NCI-H146 (cell line): ENCODE measurements at regions not wholly inside any gene's neighbourhood (a gene's known extent, or its start where the extent isn't known, plus 50 kb on each side); places are given as distances from the start of the nearest gene placed in this dataset.
"Not testable (repeated sequence)": the region's sequence is repeated elsewhere in the genome, so short reads cannot be mapped to it uniquely, and the experiment has no call there.

Experiments used
- DNase-seq: peaks from one replicate; lab custom pipeline; 2025; lab: John Stamatoyannopoulos, UW

DNA sequence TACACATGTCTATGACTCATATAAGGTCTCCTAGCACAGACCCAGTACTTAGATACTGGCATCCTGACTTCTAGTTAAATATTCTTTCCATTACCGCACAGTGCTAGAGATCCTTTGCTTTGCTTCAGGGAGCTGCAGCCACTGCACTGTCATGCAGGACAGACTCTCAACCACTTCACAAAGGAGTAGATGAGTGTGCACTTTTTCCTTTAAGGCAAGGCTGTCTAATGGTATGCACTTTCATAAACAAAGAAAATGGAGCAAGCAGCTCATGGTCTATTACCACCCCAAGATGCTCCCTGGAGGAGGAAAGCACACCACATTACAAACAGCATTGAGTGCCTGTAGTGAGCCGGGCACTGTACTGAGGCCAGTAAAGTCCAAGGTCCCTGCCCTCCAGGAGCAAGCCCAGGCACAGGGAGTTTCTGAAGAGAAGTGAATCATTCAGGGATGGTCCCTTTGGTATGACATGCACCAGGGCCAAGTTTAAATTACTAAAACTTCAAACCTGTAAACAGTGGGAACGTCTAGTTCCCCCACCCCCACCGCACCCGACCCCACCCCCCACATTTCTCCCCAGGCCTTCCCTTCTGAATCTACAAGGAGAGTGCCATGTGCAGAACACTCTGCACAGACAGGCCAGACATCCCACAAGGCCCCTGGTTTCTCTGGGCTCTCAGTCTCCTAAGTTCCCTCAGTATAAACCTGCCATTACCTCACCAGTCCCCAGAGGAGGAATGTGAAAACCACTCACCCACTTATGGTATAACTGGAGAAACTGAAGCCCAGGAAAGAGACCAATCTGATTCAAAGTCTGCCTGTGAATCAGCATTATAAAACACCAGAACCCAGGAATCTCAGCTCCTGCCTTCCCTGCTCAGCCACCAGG, 107.8 kb upstream of the BCL6 start:
- no peak for DNase-seq

DNA sequence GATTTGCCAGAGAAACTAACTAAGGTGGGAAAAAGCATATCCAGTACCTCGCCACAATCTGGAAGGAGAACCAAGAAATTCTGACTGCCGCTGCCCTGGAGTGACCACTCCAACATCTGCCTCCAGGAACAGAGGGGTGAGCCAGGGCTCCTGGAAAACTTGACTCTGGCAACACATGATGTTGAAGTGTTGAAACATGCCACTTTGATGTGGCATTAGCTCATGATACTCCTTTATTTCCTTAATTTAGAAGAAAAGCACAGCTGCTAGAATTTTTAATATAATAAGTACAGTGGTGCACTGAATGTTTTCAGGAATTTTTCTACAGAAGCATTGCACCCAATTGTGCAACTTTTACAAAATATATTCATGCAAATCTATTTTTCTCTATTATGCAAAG, 109.9 kb upstream of the BCL6 start:
- no peak for DNase-seq

DNA sequence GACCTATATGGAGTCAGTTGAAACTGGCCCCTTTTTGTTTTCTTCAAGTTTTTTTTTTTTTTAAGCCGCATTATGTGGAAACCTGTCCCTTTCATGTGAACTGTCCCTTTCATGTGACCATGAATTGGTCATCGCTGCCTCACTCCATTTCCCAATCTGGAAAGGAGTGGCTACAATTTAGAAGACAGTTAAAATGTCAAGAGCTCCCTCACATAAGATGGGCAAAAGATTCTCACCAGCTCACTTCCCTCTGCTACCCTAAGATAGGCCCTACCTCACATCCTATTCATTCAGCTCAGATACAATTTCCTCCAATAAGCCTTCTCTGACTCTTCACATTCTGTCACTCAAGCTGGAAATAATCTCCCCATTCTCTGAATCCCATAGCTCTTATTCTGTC, 111.3 kb upstream of the BCL6 start:
- DNase-seq, result no peak

DNA sequence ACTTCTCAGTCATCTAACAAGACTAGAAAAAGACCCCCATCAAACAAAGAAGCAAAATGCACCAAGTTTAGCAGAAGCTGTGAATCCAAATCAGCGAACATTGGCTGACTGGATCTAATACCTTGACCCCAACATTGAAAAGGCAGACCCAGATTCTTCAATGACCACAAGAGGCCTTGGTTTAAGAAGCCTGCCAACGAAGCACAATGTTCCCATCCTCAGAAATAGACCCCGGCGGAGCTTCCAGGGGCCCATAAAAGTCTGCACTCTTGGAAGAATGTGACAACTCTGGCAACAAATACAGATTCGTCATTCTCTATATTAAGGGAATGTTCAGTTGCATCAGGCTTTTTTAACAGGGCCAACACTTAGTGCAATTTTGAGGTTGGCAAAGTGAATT, 112.8 kb upstream of the BCL6 start:
- DNase-seq, result no peak

DNA sequence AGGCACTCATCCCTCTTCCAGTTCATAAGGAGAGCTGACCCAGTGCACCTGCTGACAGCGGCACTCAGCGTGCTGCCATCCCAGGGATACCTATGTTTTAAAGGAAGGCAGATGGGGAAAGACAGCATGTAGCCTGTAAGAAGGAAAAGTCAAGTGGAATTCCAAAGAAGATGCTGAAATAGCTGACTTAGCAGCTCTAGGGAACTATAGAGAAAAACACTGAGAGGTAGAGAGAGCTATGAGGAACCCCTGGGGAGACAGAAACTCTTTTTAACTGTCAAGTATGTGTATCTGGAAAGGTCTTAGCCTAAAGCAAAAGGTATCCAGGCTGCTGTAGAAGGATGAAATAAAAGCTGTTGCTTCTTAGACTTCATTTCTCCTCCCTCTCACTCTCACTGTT, 113.4 kb upstream of the BCL6 start:
- DNase-seq, result no peak

DNA sequence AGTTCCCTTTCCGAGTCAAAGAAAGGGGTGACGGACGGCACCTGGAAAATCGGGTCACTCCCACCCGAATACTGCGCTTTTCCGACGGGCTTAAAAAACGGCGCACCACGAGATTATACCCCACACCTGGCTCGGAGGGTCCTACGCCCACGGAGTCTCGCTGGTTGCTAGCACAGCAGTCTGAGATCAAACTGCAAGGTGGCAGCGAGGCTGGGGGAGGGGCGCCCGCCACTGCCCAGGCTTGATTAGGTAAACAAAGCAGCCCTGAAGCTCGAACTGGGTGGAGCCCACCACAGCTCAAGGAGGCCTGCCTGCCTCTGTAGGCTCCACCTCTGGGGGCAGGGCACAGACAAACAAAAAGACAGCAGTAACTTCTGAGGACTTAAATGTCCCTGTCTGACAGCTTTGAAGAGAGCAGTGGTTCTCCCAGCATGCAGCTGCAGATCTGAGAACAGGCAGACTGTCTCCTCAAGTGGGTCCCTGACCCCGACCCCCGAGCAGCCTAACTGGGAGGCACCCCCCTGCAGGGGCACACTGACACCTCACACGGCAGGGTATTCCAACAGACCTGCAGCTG, 117.5 kb upstream of the BCL6 start:
- not testable (repeated sequence) for DNase-seq

DNA sequence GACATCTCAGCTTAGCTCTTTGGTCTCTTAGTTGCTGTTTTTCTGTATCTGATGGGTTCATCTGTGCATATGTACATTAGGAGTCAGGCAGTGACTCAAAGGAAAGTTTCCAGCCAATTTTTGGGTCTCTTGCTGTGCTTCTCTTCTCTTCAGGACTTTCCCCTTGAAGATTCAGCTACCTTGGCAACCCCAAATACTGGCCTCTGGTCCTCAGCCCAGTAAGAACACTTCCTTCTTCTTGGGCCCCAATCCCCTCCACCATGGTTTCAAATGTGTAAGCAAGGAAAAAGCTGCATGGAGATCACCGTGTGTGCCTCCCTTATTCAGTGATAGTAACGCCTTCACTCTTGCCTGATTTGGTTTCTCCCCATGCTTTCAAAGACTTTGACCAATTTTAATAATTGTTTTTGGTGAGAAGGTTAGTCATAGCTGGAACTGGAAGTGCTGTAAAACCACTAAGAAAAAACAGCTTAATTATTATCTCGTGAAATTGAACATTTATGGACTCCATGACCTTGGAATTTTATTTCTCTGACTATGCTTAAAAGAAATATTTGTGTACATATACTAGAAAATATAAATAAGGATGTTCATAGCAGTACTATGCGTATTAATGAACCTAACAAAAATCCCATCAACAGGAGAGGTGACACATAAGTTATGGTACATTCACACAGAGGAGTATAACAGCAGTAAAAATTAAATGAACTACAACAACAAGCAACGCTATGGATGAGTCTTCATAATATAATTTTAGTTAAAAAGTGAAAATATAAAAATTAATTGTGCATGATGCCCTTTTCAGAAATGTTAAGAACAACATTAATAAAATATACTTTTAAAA, 125.3 kb upstream of the BCL6 start:
- DNase-seq, result no peak

DNA sequence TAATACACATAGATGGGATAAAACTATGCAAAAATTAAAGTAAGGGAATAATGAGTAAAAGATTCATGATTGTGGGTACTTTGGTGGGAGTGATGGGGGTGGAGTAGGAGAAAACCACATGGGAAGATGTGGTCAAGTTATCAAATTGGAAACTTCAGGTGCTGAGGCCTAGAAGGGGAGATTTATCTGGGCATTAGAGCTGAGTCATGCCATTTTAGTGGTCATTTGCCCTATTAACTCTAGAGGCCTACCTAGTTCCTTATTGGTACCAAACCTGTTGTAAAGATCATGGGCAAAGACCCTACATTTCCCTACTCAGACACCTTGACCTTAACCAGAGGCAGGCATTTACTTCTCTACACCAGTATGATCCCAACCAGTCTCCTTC, 125.9 kb upstream of the BCL6 start:
- DNase-seq, result no peak

DNA sequence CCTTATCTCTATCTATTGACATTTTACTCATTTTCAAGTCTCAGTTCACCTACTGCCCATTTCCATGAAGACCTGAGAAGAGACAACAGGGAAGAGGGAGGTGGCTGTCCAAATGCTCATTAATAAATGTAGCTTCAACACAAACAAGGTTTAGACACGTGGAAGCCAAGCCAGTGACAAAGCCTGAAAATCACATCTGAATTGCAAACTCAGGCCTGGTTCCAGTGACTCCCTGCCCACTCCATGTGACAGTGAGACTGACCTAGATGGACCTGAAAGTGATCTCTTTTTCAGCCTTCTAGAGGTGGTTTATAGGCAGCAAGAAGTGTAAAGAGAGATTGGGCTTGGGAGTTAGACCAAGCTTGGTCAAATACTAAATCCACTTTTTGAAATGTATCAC, 126.6 kb upstream of the BCL6 start:
- no peak for DNase-seq

DNA sequence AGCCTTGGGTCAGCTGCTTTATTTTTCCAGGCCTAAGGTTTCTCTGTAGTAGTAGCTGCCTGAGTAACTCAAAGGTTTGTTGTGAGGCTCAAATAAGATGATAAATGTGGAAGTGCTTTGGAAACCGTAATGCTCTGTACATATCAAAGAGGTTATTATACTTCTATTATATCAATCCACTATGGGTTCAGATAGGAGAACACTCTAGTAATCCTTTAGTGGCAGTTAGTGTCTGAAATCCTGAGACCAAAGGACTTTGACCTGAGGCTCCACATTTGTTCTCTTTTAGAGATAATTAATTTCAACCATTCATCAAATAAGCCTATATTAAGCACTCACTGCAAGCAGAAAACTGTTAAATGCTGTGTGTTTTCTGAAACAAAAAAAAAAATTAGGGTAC, 128.6 kb upstream of the BCL6 start:
- DNase-seq, result no peak

DNA sequence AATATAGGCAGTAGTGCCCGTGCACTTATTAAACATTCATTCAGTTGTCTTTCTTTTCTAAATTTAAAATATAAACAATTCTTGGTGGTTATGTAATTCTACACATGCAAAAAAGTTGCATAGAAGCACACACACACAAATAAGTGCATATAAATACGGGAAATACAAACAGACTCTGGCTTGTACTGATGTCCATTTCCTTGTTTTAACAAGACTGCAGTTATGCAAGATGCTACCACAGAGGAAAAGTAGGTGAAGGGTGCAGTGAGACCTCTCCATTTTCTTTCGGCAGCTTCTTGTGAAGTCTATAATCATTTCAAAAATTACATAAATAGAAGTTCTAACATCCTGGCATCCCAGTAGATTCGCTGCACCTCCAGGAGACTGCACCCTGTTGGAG, 130.6 kb upstream of the BCL6 start:
- DNase-seq, result no peak

DNA sequence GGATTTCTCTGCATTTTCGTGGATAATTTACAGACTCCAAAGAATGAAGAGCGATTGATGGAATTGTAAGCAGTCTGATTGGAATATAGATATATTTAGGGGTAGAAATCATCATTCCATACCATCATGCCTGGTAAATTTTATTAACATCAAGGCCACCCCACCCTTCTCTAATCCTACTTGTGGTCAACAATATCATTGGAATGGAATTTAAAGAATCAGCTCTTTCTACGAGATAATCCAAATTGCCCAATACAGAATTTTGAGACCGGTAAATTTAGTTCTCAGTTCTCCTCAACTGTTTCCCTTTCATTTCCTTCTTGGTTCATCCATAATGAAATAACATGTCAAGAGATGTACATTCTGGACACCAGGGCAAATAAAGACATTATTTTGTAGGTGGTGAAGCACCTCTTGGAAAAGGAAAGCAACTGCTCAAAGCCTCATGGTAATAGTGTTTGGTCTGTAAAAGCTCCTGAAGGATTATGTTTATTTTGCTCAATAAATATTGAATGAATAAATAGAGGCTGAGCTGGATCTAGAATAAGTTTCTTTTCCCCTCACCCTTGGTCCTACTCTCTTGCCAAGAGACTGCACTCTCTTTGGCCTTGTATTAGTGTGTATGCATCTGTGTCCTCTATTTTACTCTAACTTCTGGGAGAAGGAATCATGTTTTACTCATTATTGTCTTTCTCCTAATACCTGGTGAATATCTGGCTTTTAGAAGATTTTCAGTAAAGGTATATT, 133.7 kb upstream of the BCL6 start:
- DNase-seq, result no peak

DNA sequence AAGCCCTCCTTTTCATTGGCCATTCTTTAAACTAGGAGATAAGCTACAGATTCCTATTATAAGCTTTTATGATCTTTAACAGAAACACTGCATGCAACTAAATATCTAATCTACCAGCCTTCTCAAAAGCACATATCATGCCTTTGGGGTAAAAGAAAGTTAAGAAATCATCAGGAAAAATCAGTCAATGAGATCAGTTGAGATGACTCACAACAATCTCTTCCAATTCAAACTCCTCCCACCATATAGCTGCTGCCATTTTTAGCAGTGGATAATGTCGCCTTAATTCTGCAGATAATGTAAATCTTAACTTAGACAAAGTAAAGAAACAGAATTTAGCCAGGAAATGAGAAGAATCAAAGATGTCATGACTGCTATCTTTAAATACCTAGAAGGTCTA, 135.2 kb upstream of the BCL6 start:
- no peak for DNase-seq

DNA sequence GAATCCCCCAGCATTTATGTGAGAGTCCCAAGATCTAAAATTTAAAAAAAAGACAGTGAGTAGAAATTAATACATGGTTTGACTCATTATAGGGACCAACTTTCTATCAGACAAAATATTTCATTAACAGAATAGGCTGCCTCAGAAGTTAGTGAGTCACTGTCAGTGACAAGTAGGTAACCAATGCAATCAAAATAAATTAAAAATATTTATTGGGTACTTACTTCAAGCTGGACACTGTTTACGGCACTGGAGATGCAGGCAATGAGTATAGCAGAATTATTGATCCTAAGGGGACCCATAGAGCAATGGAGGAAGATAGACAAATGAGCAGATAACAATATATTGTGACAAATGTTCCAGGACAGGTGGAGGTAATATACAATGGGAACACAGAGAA, 135.6 kb upstream of the BCL6 start:
- DNase-seq, result no peak

DNA sequence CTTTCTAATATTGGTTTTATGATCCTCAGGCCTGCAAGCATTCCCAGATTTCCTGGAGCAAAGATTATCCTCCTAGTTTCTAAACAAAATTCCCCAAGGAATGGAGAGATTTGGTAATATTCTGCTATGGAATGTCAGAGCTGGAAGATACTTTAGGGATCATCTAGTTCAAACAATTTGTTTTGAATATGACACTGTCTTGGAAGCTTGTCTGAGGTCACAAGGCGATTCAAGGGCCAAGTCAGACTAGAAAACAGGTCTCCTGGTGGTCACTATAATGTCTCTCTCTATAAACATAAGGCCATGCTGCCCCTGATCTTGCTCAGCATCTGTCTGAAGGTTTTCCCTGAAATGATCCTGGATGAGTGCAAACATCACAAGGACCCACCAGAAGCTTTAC, 143.4 kb upstream of the BCL6 start:
- DNase-seq, result no peak

DNA sequence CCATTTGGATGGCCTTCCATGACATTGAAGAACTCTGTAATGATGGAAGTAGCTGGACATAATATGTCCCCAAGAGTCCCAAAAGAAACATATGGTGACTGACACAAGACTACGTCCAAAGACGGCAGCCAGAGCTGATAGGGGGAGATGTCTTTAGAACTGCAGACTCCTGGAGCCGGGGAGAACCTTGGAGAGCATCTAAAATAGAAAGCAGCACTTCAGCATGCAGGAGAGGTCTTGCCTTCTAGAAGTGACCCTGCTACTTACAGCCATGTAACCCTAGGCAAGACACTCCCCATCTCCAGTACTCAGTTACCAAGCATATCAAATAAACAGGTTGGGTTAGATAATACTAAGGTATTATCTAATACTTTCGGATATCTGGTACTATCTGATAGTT, 143.8 kb upstream of the BCL6 start:
- DNase-seq, result no peak

DNA sequence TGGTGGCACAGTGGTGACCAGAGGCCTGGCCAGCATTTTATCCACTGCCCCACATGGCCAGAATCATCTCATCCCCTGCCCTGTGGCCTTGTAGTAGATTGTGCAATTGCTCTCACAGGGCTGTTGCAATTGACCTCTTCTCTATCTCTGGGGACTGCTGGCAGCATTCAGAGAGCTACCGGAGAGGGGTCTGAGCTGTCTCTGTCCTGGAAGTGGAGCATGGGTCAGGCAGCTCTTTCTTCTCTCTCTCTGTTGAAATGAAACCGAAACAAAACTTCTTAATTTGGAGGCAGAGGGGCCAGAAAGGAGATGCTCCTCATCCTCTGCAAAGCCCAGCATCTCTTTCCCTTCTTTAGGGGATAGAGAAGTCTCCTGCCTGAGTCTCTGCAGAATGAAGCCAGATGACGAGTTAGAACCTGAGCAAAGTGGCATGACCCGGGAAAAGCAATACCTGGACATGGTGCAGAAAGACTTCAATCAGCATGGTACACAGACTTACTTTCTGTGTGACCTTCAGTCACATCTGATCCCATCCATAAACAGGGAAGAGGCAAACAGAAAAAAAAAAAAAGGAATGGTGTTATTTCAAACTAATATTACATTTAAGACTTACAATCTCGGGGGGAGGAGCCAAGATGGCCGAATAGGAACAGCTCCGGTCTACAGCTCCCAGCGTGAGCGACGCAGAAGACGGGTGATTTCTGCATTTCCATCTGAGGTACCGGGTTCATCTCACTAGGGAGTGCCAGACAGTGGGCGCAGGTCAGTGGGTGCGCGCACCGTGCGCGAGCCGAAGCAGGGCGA, 144.5 kb upstream of the BCL6 start:
- no peak for DNase-seq

DNA sequence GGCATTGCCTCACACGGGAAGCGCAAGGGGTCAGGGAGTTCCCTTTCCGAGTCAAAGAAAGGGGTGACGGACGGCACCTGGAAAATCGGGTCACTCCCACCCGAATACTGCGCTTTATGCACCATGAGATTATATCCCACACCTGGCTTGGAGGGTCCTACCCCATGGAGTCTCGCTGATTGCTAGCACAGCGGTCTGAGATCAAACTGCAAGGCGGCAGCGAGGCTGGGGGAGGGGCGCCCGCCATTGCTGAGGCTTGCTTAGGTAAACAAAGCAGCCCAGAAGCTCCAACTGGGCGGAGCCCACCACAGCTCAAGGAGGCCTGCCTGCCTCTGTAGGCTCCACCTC, 145.1 kb upstream of the BCL6 start:
- DNase-seq, result peak; percentile 28

DNA sequence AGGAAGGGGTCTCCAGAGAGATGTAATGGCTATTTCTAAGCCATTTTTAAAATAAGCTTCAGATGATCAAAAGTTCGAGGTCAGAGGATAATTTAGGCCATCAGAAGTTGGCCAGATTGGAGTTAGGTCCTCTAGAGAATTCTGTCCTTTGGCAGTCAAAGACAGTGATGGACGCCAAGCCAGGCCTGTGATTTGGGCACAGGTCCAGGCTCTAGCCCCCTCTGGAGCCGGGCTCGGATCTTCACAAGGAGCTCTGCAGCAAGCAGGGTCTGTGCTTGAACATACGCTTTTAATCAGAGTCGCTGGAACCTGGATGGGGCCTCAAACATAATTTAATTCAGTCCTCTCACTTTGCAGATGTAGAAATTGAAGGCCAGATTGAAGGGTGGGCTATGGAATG, 151.4 kb upstream of the BCL6 start:
- no peak for DNase-seq

DNA sequence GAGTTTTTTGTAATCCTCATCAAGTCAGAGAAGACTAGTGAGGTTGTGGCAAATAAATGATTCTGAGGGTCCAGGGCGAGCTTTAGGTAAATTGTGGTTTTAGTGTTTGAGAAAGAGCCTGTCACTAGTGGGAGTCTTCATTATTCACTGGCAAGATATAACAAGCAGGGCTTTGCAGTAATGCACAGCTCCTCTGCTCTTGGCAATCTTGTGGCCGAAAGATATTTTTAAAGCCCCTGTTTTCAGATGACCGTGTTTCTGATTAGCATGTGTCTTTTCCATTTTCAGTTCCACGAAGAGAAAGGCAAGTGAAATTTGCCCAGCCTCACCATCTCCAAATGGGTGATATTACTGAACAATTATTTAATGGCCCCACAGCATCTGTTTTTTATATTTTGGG, 154.0 kb upstream of the BCL6 start:
- no peak for DNase-seq

DNA sequence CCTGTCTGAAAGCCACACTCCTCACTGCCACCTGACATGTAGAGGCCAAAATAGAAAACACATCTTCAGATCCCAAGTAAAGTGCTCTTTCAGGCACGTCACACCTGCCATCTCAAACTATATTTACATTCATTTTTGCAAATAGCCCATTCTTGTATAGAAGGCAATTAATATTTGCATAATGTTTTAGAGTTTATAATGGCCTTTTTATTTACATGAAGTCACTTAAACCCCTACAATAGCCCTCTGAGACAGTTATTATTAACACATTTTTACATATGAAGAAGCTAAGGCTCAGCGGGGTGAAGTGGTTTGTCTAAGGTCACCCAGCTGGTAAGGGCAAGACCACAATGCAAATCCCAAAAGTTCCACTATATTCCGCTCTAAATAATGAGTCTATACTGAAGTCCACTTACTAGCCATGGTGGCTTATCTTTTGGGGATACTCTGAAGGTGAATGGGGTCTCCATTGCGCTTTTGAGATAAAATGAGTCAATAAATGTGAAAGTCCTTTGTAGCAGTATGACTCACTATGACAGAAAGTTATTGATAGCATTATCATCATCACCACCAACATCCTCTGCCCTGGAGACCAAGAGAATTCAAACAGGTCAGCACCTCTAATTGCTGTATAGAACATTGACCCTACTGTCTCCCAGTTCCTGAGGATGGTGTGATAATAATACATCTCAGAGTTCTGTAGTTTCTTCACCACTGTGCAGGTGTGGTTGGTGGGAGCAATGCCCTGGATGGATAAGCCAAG, 155.9 kb upstream of the BCL6 start:
- no peak for DNase-seq
